Loucy (cell line): ENCODE measurements at regions not wholly inside any gene's neighbourhood (a gene's known extent, or its start where the extent isn't known, plus 50 kb on each side); places are given as distances from the start of the nearest gene placed in this dataset.

ENCODE experiments used
- H2AFZ ChIP-seq: fragments of 200-600 bp; sonication (generic); 2 replicates; pipeline ENCODE4 v1.6.0; 2016; ENCODE audit warnings: antibody characterized with exemption, mild to moderate bottlenecking, low read length, moderate library complexity
- H3F3A ChIP-seq: fragments of 200-600 bp; 2 replicates; pipeline ENCODE4 v1.6.0; 2016; ENCODE audit warnings: antibody characterized with exemption, low read depth, mild to moderate bottlenecking
- H3K27me3 ChIP-seq: fragments of 200-600 bp; sonication (generic); 2 replicates; pipeline ENCODE4 v1.6.1; 2014; ENCODE audit warnings: low read length, mild to moderate bottlenecking; ENCODE audit not compliant: insufficient read depth, poor library complexity, severe bottlenecking
- H3K36me3 ChIP-seq: fragments of 200-600 bp; sonication (generic); 2 replicates; pipeline ENCODE4 v1.6.1; 2016; ENCODE audit warnings: low read length; ENCODE audit not compliant: insufficient read depth
- H3K4me1 ChIP-seq: fragments of 200-600 bp; sonication (generic); 2 replicates; pipeline ENCODE4 v1.5.1; 2014; ENCODE audit warnings: low read length, mild to moderate bottlenecking; ENCODE audit not compliant: insufficient read depth, poor library complexity, severe bottlenecking
- H3K4me2 ChIP-seq: fragments of 200-600 bp; sonication (generic); 2 replicates; pipeline ENCODE4 v1.6.0; 2014; ENCODE audit warnings: antibody characterized with exemption, low read length, low read depth, mild to moderate bottlenecking; ENCODE audit not compliant: poor library complexity, severe bottlenecking
- H3K4me3 ChIP-seq: fragments of 200-600 bp; sonication (generic); 2 replicates; pipeline ENCODE4 v1.5.1; 2014; ENCODE audit warnings: low read length, mild to moderate bottlenecking, mixed read lengths; ENCODE audit not compliant: poor library complexity, severe bottlenecking
- H3K79me2 ChIP-seq: fragments of 200-600 bp; sonication (generic); 2 replicates; pipeline ENCODE4 v1.6.1; 2014; ENCODE audit warnings: low read length; ENCODE audit not compliant: insufficient read depth
- H3K9ac ChIP-seq: fragments of 200-600 bp; sonication (generic); 2 replicates; pipeline ENCODE4 v1.6.0; 2014; ENCODE audit warnings: mild to moderate bottlenecking, low read depth, low read length, moderate library complexity; ENCODE audit not compliant: poor library complexity, severe bottlenecking
- H3K9me2 ChIP-seq: fragments of 200-600 bp; sonication (generic); replicated peaks from 2 replicates; pipeline ENCODE4 v1.6.1; 2016; ENCODE audit warnings: low read depth, low read length, mixed read lengths
- H3K9me3 ChIP-seq: fragments of 200-600 bp; sonication (generic); 2 replicates; pipeline ENCODE4 v1.6.1; 2014; ENCODE audit warnings: mild to moderate bottlenecking, antibody characterized with exemption, low read length, low read depth; ENCODE audit not compliant: insufficient read depth
- H4K20me1 ChIP-seq: fragments of 200-600 bp; sonication (generic); 2 replicates; pipeline ENCODE4 v1.6.0; 2014; ENCODE audit warnings: antibody characterized with exemption, low read length, mild to moderate bottlenecking; ENCODE audit not compliant: insufficient read depth, poor library complexity, severe bottlenecking
- CTCF ChIP-seq: fragments of 200-600 bp; sonication (generic); conservative IDR thresholded peaks from 2 replicates; pipeline ENCODE4 v1.5.1; 2014; ENCODE audit warnings: mild to moderate bottlenecking, antibody characterized with exemption, low read length
- EZH2phosphoT487 ChIP-seq: fragments of 200-600 bp; IDR thresholded peaks from 2 replicates; pipeline ENCODE4 v1.6.1; 2018; ENCODE audit warnings: antibody characterized with exemption, mild to moderate bottlenecking, moderate library complexity, borderline replicate concordance

- no peak overlapping the region for H3K4me3 ChIP-seq
- no peak overlapping the region for H2AFZ ChIP-seq
- H3K9ac ChIP-seq: no peak overlapping the region
- no peak overlapping the region for H3K4me2 ChIP-seq
- no peaks in the 10 kb centered on the region for H3K9me2 ChIP-seq
- H3K27me3 ChIP-seq: no peaks in the 10 kb centered on the region
- no peaks in the 10 kb centered on the region for H3K9me3 ChIP-seq
- no peaks in the 10 kb centered on the region for H4K20me1 ChIP-seq
- H3K36me3 ChIP-seq: no peaks in the 10 kb centered on the region
- no peaks in the 10 kb centered on the region for H3F3A ChIP-seq
- TF ChIP-seq EZH2phosphoT487: no peak
- TF ChIP-seq CTCF: no peak
- no peaks in the 10 kb centered on the region for H3K4me1 ChIP-seq
- H3K79me2 ChIP-seq: no peaks in the 10 kb centered on the region
Observed at GRCh38 chrX:148203531-148203930, 222.4 kb downstream of the FMR1NB start.

DNA sequence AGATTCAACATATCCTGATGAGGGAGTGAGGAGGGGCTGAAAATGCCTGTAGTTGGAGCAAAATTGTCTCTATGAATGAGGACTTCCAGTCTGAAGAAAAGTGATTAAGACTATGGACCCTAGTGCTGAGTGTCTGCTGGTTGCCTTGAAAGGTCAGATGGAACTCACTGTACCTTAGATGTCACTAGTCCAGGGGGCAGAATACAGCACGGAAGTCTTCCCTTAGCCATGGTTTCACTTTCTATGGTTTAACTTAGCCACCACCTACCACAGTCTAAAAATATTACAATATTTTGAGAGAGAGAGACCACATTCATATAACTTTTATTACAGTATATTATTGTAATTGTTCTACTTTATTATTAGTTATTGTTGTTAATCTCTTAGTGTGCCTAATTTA lies 223.1 kb downstream of the FMR1NB start:
- H4K20me1 ChIP-seq: no peaks in the 10 kb centered on the region
- H3K9me2 ChIP-seq: no peaks in the 10 kb centered on the region
- no peak overlapping the region for H3K4me2 ChIP-seq
- peak overlapping the region; percentile 70; the same call in 1 of the 2 replicates for H2AFZ ChIP-seq
- H3K9me3 ChIP-seq: no peaks in the 10 kb centered on the region
- no peaks in the 10 kb centered on the region for H3K79me2 ChIP-seq
- H3F3A ChIP-seq: no peaks in the 10 kb centered on the region
- no peak overlapping the region for H3K4me3 ChIP-seq
- no peaks in the 10 kb centered on the region for H3K4me1 ChIP-seq
- no peaks in the 10 kb centered on the region for H3K36me3 ChIP-seq
- H3K9ac ChIP-seq: no peak overlapping the region
- H3K27me3 ChIP-seq: no peaks in the 10 kb centered on the region
- TF ChIP-seq EZH2phosphoT487: no peak

- no peaks in the 10 kb centered on the region for H3K79me2 ChIP-seq
- H4K20me1 ChIP-seq: no peaks in the 10 kb centered on the region
- no peak overlapping the region for H3K4me3 ChIP-seq
- no peaks in the 10 kb centered on the region for H3K9me2 ChIP-seq
- no peak overlapping the region for H2AFZ ChIP-seq
- H3K4me1 ChIP-seq: no peaks in the 10 kb centered on the region
- no peak overlapping the region for H3K4me2 ChIP-seq
- H3K36me3 ChIP-seq: no peaks in the 10 kb centered on the region
- no peaks in the 10 kb centered on the region for H3F3A ChIP-seq
- TF ChIP-seq EZH2phosphoT487 (no peak), CTCF (no peak)
- no peak overlapping the region for H3K9ac ChIP-seq
- no peaks in the 10 kb centered on the region for H3K27me3 ChIP-seq
- H3K9me3 ChIP-seq: no peaks in the 10 kb centered on the region
Observed at GRCh38 chrX:148214786-148215185, 233.6 kb downstream of the FMR1NB start.

- Histone ChIP-seq H3K9me2 (no peaks in the 10 kb centered on the region), H4K20me1 (no peaks in the 10 kb centered on the region), H3K27me3 (no peaks in the 10 kb centered on the region), H3F3A (no peaks in the 10 kb centered on the region), H3K9ac (no peak overlapping the region), H3K36me3 (no peaks in the 10 kb centered on the region), H3K4me2 (no peak overlapping the region), H3K9me3 (no peaks in the 10 kb centered on the region), H3K4me3 (no peak overlapping the region), H2AFZ (no peak overlapping the region), H3K79me2 (no peaks in the 10 kb centered on the region), H3K4me1 (no peaks in the 10 kb centered on the region)
- no peak for TF ChIP-seq CTCF
- no peak for TF ChIP-seq EZH2phosphoT487
Observed at GRCh38 chrX:148215726-148216125, 234.6 kb downstream of the FMR1NB start.
